CD14-positive monocyte (primary cell): ENCODE measurements at regions not wholly inside any gene's neighbourhood (a gene's known extent, or its start where the extent isn't known, plus 50 kb on each side); places are given as distances from the start of the nearest gene placed in this dataset.

ENCODE experiments used
- DNase-seq, 3 donors: peaks; one replicate each; pipeline ENCODE4 v3.0.0-alpha.2; 2011 to 2022
- H2AFZ ChIP-seq: 2 replicates; pipeline ENCODE4 v1.6.0; 2012; ENCODE audit warnings: mild to moderate bottlenecking, low read depth, low read length, inconsistent platforms; ENCODE audit not compliant: insufficient read depth, poor library complexity, severe bottlenecking
- H3K27ac ChIP-seq, 2 donors: 1 replicate in 1 of 2; 2 replicates in 1 of 2; pipeline ENCODE4 v1.5.1; 2012 to 2013; ENCODE audit warnings: low read length in 2 of 2, control low read depth in 1 of 2, inconsistent platforms in 1 of 2, low read depth in 1 of 2, mild to moderate bottlenecking in 1 of 2
- H3K27me3 ChIP-seq, 2 donors: one replicate each; pipeline versions ENCODE4 v1.6.0 to v1.6.1; 2011 to 2013; ENCODE audit warnings: low read length in 2 of 2; ENCODE audit not compliant: control insufficient read depth in 2 of 2, insufficient read depth in 2 of 2
- H3K36me3 ChIP-seq, 2 donors: replicated peaks in 1 of 2; 1 replicate in 1 of 2; 2 replicates in 1 of 2; pipeline versions ENCODE4 v1.5.1 to v1.6.1; 2012 to 2013; ENCODE audit warnings: low read length in 2 of 2, control low read depth in 1 of 2, inconsistent platforms in 1 of 2, mild to moderate bottlenecking in 1 of 2; ENCODE audit not compliant: insufficient read depth in 2 of 2, control insufficient read depth in 1 of 2
- H3K4me1 ChIP-seq, 2 donors: 1 replicate in 1 of 2; 2 replicates in 1 of 2; pipeline versions ENCODE4 v1.5.1 to v1.6.1; 2012 to 2013; ENCODE audit warnings: low read length in 2 of 2, control low read depth in 1 of 2, inconsistent platforms in 1 of 2, mild to moderate bottlenecking in 1 of 2, moderate library complexity in 1 of 2; ENCODE audit not compliant: insufficient read depth in 2 of 2, control insufficient read depth in 1 of 2
- H3K4me2 ChIP-seq: replicated peaks from 2 replicates; pipeline ENCODE3; 2012; ENCODE audit warnings: low read length, moderate library complexity, mild to moderate bottlenecking; ENCODE audit not compliant: poor library complexity, severe bottlenecking; ENCODE audit errors: extremely low read depth
- H3K4me3 ChIP-seq, 3 experiments: fragments of 200-600 bp in 1 of 3; sonication (generic) in 1 of 3; replicated peaks in 1 of 3; 1 replicate in 2 of 3; 2 replicates in 1 of 3; pipeline ENCODE4 v1.5.1; 2011 to 2013; ENCODE audit warnings: low read length in 3 of 3, mild to moderate bottlenecking in 3 of 3, control low read depth in 2 of 3, low read depth in 2 of 3, inconsistent platforms in 1 of 3, moderate library complexity in 1 of 3
- H3K79me2 ChIP-seq: 2 replicates; pipeline ENCODE4 v1.6.0; 2012; ENCODE audit warnings: mild to moderate bottlenecking, control low read depth, inconsistent platforms, low read length, moderate library complexity; ENCODE audit not compliant: insufficient read depth
- H3K9ac ChIP-seq: 2 replicates; pipeline ENCODE4 v1.6.0; 2017; ENCODE audit warnings: low read length, mild to moderate bottlenecking; ENCODE audit not compliant: insufficient read depth, poor library complexity, severe bottlenecking
- H3K9me3 ChIP-seq, 2 donors: replicated peaks in 1 of 2; 1 replicate in 1 of 2; 2 replicates in 1 of 2; pipeline versions ENCODE4 v1.5.1 to v1.6.1; 2012 to 2013; ENCODE audit warnings: low read length in 2 of 2, control low read depth in 1 of 2; ENCODE audit not compliant: control insufficient read depth in 1 of 2, insufficient read depth in 1 of 2
- H4K20me1 ChIP-seq: 2 replicates; pipeline ENCODE4 v1.6.0; 2012; ENCODE audit warnings: mild to moderate bottlenecking, low read length, control low read depth, moderate library complexity; ENCODE audit not compliant: insufficient read depth
- H3K27ac Mint-ChIP-seq, 7 donors: one replicate each; pipeline ENCODE4 v1.8.0; 2020; ENCODE audit warnings: mild to moderate bottlenecking in 7 of 7, mixed read lengths in 7 of 7, moderate library complexity in 6 of 7, inconsistent platforms in 2 of 7
- H3K27me3 Mint-ChIP-seq, 3 donors: one replicate each; pipeline ENCODE4 v1.8.0; 2021 to 2022; ENCODE audit warnings: low read depth in 3 of 3, mild to moderate bottlenecking in 3 of 3, mixed read lengths in 3 of 3, moderate library complexity in 3 of 3, inconsistent platforms in 1 of 3
- H3K36me3 Mint-ChIP-seq, 2 donors: one replicate each; pipeline ENCODE4 v1.8.0; 2020; ENCODE audit warnings: mixed read lengths in 2 of 2, inconsistent platforms in 1 of 2, mild to moderate bottlenecking in 1 of 2
- H3K4me1 Mint-ChIP-seq: one replicate; pipeline ENCODE4 v1.8.0; 2020; ENCODE audit warnings: mild to moderate bottlenecking, mixed read lengths
- H3K4me3 Mint-ChIP-seq, 2 donors: one replicate each; pipeline ENCODE4 v1.8.0; 2020; ENCODE audit warnings: mild to moderate bottlenecking in 2 of 2, mixed read lengths in 2 of 2, moderate library complexity in 1 of 2
- H3K9me3 Mint-ChIP-seq, 7 donors: one replicate each; pipeline ENCODE4 v1.8.0; 2020 to 2022; ENCODE audit warnings: mixed read lengths in 7 of 7, mild to moderate bottlenecking in 6 of 7, moderate library complexity in 6 of 7, inconsistent platforms in 2 of 7
- WGBS: methylation state at CpG from one replicate; pipeline ENCODE4 v1.1.5; 2013; ENCODE audit warnings: missing lambda C conversion rate; ENCODE audit not compliant: insufficient coverage; 5-methylcytosine and 5-hydroxymethylcytosine counted together
- intact Hi-C, 2 donors: fragments of 100-400 bp; cut with micrococcal nuclease; formaldehyde crosslinking; loops; one replicate each; pipeline versions ENCODE4 v1.15.0 to v1.15.1; 2023
- TF ChIP-seq, protein P1 (sequence below): fragments of 200-600 bp; IDR thresholded peaks from one replicate; pipeline ENCODE4 v1.8.0; 2022; ENCODE audit warnings: antibody characterized with exemption, mild to moderate bottlenecking

DNA sequence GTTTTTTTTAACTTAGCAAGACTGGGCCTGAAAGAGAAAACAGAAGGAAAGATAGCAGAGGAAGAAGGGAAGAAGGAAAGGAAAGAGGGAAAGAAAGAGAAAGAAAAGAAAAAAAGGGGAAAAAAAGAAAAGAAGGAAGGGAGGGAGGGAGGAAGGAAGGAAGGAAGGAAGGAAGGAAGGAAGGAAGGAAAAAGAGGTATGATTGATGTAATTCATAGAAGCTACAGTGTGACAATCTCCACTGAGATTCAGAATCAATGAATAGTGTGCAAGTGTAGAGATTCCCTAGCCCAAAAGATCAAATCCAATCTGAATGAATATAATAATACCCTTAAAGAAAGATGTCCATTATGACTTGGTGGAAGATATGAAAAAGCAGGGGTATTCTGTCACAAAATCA is 126.9 kb upstream of the DNAJC10 start:
- Mint-ChIP-seq H3K4me3 (no peak overlapping the region), H3K4me1 (peaks cover 2% of the 10 kb centered on the region), H3K36me3 (no peaks in the 10 kb centered on the region), H3K27ac (no peak overlapping the region), H3K27me3 (peaks cover 0 to 2% (median 1%) of the 10 kb centered on the region in 3 donors), H3K9me3 (peaks cover 0 to 2% (median 0%) of the 10 kb centered on the region in 7 donors)
- no peaks in the 10 kb centered on the region for H3K27me3 ChIP-seq
- H3K4me2 ChIP-seq = no peak overlapping the region
- no peak overlapping the region for H2AFZ ChIP-seq
- no peaks in the 10 kb centered on the region for H3K79me2 ChIP-seq
- no peak overlapping the region for H3K27ac ChIP-seq
- TF ChIP-seq, protein P1, sequence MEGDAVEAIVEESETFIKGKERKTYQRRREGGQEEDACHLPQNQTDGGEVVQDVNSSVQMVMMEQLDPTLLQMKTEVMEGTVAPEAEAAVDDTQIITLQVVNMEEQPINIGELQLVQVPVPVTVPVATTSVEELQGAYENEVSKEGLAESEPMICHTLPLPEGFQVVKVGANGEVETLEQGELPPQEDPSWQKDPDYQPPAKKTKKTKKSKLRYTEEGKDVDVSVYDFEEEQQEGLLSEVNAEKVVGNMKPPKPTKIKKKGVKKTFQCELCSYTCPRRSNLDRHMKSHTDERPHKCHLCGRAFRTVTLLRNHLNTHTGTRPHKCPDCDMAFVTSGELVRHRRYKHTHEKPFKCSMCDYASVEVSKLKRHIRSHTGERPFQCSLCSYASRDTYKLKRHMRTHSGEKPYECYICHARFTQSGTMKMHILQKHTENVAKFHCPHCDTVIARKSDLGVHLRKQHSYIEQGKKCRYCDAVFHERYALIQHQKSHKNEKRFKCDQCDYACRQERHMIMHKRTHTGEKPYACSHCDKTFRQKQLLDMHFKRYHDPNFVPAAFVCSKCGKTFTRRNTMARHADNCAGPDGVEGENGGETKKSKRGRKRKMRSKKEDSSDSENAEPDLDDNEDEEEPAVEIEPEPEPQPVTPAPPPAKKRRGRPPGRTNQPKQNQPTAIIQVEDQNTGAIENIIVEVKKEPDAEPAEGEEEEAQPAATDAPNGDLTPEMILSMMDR = no peak
- H3K9ac ChIP-seq = no peak overlapping the region
- no peaks in the 10 kb centered on the region for H4K20me1 ChIP-seq
- H3K9me3 ChIP-seq = no peaks in the 10 kb centered on the region
- no peaks in the 10 kb centered on the region for H3K4me1 ChIP-seq
- intact Hi-C loops = no loop called here
- no peak for DNase-seq
- H3K36me3 ChIP-seq = no peaks in the 10 kb centered on the region
- H3K4me3 ChIP-seq = no peak overlapping the region

DNA sequence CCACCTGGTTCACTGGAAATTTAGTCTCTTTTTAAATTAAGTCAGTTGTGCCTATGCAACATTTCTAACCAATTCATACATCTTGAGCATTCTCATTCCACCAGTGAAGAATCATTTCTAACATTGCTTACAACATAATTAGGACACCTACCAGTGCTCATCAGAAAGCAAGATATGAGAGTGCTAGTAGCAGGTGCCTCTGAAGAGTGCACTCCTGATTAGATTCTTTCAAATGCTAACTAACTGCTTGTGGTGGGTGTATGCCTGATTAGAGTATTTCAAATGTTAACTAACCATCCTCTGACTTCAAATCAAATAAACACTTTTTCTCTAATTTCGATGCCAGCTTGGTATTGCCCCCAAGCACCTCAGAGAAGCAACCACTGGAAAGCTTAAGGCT is 124.3 kb upstream of the DNAJC10 start:
- Histone ChIP-seq H3K4me3 (no peak overlapping the region), H3K9ac (no peak overlapping the region), H3K79me2 (no peaks in the 10 kb centered on the region), H3K27ac (no peak overlapping the region), H3K27me3 (no peaks in the 10 kb centered on the region), H3K4me2 (no peak overlapping the region), H2AFZ (no peak overlapping the region), H3K4me1 (no peaks in the 10 kb centered on the region), H3K9me3 (no peaks in the 10 kb centered on the region), H3K36me3 (no peaks in the 10 kb centered on the region), H4K20me1 (no peaks in the 10 kb centered on the region)
- no peak for DNase-seq
- no CpG with 5 or more reads among the region's 1 CpG for WGBS
- H3K9me3 Mint-ChIP-seq = peaks cover 0 to 2% (median 0%) of the 10 kb centered on the region in 7 donors
- peaks cover 0 to 2% (median 1%) of the 10 kb centered on the region in 3 donors for H3K27me3 Mint-ChIP-seq
- TF ChIP-seq, protein P1 = no peak
- H3K4me3 Mint-ChIP-seq = no peak overlapping the region
- no peaks in the 10 kb centered on the region for H3K36me3 Mint-ChIP-seq
- no peaks in the 10 kb centered on the region for H3K4me1 Mint-ChIP-seq
- H3K27ac Mint-ChIP-seq = no peak overlapping the region
- intact Hi-C loops = no loop called here
